GM12892 (cell line): ENCODE measurements at regions not wholly inside any gene's neighbourhood (a gene's known extent, or its start where the extent isn't known, plus 50 kb on each side); places are given as distances from the start of the nearest gene placed in this dataset.

Experiments
- DNase-seq: peaks from one replicate; pipeline ENCODE4 v3.0.0; 2011; ENCODE audit not compliant: insufficient read length
- FAIRE-seq: peaks from 2 replicates; lab custom pipeline; 2011; peaks lifted over from hg19 to GRCh38; lab: Jason Lieb, UNC
- POLR2A ChIP-seq: IDR thresholded peaks from 2 replicates; pipeline ENCODE4 v1.6.1; 2011; ENCODE audit warnings: low read depth, low read length, control low read depth
- POLR2AphosphoS5 ChIP-seq: IDR thresholded peaks from 2 replicates; pipeline ENCODE4 v1.6.1; 2011; ENCODE audit warnings: low read depth, low read length, control low read depth
- TAF1 ChIP-seq: IDR thresholded peaks from 2 replicates; pipeline ENCODE4 v1.6.1; 2011; ENCODE audit warnings: low read depth, mild to moderate bottlenecking, control low read depth, low read length, borderline replicate concordance

DNA sequence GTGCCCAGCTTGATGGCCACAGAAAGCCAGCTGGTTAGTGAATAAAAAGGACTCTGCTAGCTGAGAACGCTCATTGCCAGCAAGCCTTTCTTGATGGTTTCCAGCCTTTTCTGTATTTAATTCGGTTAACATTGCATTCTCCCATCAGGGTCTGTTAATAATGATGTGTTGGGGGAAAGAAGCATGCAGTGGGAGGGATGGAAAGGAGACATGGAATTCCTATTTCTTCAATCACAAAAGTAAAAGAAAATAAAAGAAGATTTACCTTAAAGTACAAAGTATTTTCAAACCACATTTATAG is 141.9 kb upstream of the RBBP8 start:
- DNase-seq = no peak
- no peak for FAIRE-seq
- TF ChIP-seq TAF1 (no peak), POLR2AphosphoS5 (no peak), POLR2A (no peak)

GRCh38 chr18:22796113-22796512 is 137.0 kb upstream of the RBBP8 start:
- DNase-seq = no peak

GRCh38 chr18:22800551-22800951 is 132.6 kb upstream of the RBBP8 start:
- no peak for FAIRE-seq
- no peak for TF ChIP-seq TAF1
- DNase-seq = no peak

More at GRCh38 chr18:22796113-22796512, 137.0 kb upstream of the RBBP8 start:
- TF ChIP-seq TAF1 (no peak), POLR2A (no peak), POLR2AphosphoS5 (no peak)
- no peak for FAIRE-seq

GRCh38 chr18:22813648-22814328 is 119.3 kb upstream of the RBBP8 start:
- peak; percentile 14 for FAIRE-seq
- TF ChIP-seq POLR2A = no peak
- TF ChIP-seq TAF1 = no peak
- no peak for TF ChIP-seq POLR2AphosphoS5
- DNase-seq = no peak

GRCh38 chr18:22814329-22814703 is 118.8 kb upstream of the RBBP8 start:
- no peak for FAIRE-seq
- DNase-seq = no peak
- TF ChIP-seq POLR2A (no peak), TAF1 (no peak), POLR2AphosphoS5 (no peak)

DNA sequence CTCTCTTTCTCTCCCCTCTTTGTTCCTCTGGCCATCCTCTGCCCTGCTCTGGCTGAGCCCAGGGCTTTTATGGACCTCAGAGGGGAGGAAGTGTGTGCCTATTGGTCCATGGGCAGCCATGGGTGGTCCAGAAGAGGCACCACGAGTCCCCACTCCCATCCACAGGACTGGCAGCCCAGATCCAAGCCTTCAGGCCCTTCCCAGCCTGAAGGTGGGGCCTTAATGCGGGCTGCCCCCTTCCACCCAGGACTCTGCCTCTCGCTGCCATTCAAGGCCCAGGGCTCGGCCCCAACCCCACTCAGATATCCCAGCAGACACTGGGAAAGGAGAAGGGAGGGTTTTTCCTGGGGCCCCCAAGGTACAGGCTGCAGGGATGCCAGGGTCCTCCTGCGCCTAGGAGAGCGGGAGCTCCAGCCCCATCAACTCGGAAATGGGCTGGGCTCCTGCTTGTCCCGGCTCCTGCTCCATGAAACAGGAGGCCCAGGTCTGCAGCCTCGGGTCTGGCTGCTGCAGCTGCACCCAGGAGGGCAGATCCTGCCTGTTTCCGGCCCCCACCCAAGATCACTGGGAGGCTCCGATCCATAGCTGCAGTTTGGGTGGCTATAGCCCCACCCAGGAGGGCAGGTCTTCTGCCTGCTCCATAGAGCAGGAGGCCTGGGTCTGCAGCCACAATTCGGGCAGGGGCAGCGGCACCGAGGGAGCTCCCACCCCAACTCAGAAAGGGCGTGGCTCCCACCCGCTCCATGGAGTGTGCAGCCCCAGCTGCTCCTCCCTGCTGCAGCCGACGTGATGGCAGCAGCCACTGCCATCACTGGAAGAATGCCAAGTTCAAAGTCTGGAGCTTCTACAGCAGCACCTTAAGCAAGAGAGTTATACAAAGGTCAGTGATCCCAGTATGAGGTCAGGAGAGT is 116.6 kb upstream of the RBBP8 start:
- DNase-seq = no peak
- no peak for FAIRE-seq

DNA sequence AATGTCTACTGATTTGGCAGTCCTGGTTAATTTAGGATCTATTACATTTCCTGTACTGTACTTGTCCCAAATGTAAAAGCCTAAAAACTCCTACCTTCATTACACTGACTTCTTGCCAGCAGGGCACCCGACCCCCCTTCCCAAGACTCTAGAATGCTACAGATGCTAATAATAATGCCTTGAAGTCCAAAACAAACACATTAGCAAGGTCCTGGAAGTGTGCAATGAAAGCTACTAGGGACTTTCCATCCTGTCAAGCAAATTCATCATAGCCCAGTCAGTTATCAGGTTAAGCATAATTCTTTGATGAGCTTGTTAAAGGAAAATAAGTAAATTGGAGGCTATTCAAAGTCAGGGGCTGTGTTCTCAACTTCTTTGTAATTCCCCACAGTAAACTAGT is 115.3 kb upstream of the RBBP8 start:
- no peak for DNase-seq
- TF ChIP-seq POLR2A = no peak
- TF ChIP-seq POLR2AphosphoS5 = no peak
- no peak for TF ChIP-seq TAF1
- FAIRE-seq = no peak

More for the DNA sequence above, 116.6 kb upstream of the RBBP8 start:
- TF ChIP-seq POLR2A = no peak
- TF ChIP-seq TAF1 = no peak
- no peak for TF ChIP-seq POLR2AphosphoS5

- no peak for TF ChIP-seq TAF1
- no peak for TF ChIP-seq POLR2AphosphoS5
- TF ChIP-seq POLR2A = no peak
- no peak for DNase-seq
- FAIRE-seq = no peak
These were observed 111.1 kb upstream of the RBBP8 start for GRCh38 chr18:22822024-22822423.

- FAIRE-seq = no peak
- TF ChIP-seq TAF1 (no peak), POLR2A (no peak), POLR2AphosphoS5 (no peak)
- no peak for DNase-seq
These were observed 110.2 kb upstream of the RBBP8 start for GRCh38 chr18:22822841-22823508.

DNA sequence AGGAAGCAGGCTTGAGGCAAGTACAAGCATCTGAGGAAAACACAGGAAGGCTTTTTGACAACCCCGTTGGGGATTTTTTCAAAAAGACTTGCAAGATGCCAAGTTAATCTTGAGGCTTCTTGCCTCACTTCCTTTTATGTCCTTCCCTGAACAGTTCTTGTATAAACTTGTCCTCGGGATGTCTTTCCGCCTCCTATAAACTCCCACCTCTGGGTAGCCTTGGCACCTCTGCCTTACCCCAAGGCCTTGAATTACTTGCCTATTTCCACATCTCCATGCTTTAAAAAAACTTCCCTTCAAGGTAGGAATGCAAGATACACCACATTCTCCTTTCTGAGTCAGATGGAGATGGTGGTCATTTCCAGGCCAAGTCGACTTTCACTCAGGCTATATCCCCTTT is 106.4 kb upstream of the RBBP8 start:
- TF ChIP-seq TAF1 = no peak
- no peak for TF ChIP-seq POLR2AphosphoS5
- TF ChIP-seq POLR2A = no peak
- no peak for FAIRE-seq
- no peak for DNase-seq

GRCh38 chr18:22827216-22827615 is 105.9 kb upstream of the RBBP8 start:
- FAIRE-seq (no peak), DNase-seq (no peak)
- no peak for TF ChIP-seq POLR2AphosphoS5
- TF ChIP-seq POLR2A = no peak
- TF ChIP-seq TAF1 = no peak

- FAIRE-seq = no peak
- TF ChIP-seq TAF1 = no peak
- no peak for TF ChIP-seq POLR2AphosphoS5
- no peak for TF ChIP-seq POLR2A
- DNase-seq = no peak
These were observed 105.4 kb upstream of the RBBP8 start for GRCh38 chr18:22827741-22828140.
